ENCODE measurements at regions not wholly inside any gene's neighbourhood (a gene's known extent, or its start where the extent isn't known, plus 50 kb on each side); places are given as distances from the start of the nearest gene placed in this dataset.

GRCh38 chr5:155867522-155868088, 459.4 kb upstream of the SGCD start:
- Mint-ChIP-seq H3K4me3 (no peak overlapping the region), H3K4me1 (ENCODE audit: low read depth) (no peaks in the 10 kb centered on the region), H3K27me3 (peaks cover 4% of the 10 kb centered on the region), H3K27ac (no peak overlapping the region), H3K36me3 (no peaks in the 10 kb centered on the region), H3K9me3 (no peaks in the 10 kb centered on the region)
- POLR2A ChIA-PET: no interaction called here
- intact Hi-C loops (cut with micrococcal nuclease): no loop called here
- no peak for DNase-seq
- CTCF ChIA-PET: no interaction called here

- no peaks in the 10 kb centered on the region for H3K36me3 Mint-ChIP-seq
- no peak overlapping the region for H3K27ac Mint-ChIP-seq
- CTCF ChIA-PET: no interaction called here
- H3K9me3 Mint-ChIP-seq: no peaks in the 10 kb centered on the region
- H3K27me3 Mint-ChIP-seq: no peaks in the 10 kb centered on the region
- intact Hi-C loops (cut with micrococcal nuclease): no loop called here
- DNase-seq: no peak
- no peaks in the 10 kb centered on the region for H3K4me1 Mint-ChIP-seq (ENCODE audit: low read depth)
- POLR2A ChIA-PET: no interaction called here
- no peak overlapping the region for H3K4me3 Mint-ChIP-seq
These were observed 456.3 kb upstream of the SGCD start for GRCh38 chr5:155870636-155871035.

DNA sequence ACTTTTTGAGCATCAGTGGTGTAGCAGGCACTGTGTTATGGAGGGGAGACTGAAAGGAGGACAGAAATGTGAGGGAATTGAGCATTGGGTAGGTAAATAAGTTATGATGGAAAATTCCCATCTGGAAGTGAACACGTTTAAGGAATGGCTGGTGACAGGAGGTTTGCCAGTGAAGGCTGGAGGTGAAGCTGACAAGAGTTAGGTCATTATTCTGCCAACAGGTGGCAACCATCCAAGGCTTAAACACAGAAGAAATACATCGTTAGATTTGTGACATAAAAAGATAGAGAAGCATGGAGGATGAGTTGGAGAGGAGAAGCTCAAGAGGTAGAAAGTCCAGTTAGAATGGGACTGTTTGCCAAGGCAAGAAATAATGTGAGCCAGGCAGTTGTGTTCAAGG, 455.3 kb upstream of the SGCD start:
- H3K4me3 Mint-ChIP-seq: no peak overlapping the region
- no peaks in the 10 kb centered on the region for H3K36me3 Mint-ChIP-seq
- intact Hi-C loops (cut with micrococcal nuclease): no loop called here
- H3K27ac Mint-ChIP-seq: no peak overlapping the region
- DNase-seq: no peak
- ChIA-PET POLR2A (no interaction called here), CTCF (no interaction called here)
- no peaks in the 10 kb centered on the region for H3K4me1 Mint-ChIP-seq (ENCODE audit: low read depth)
- no peaks in the 10 kb centered on the region for H3K27me3 Mint-ChIP-seq
- no peaks in the 10 kb centered on the region for H3K9me3 Mint-ChIP-seq

- Mint-ChIP-seq H3K4me3 (no peak overlapping the region), H3K27me3 (no peaks in the 10 kb centered on the region), H3K36me3 (no peaks in the 10 kb centered on the region), H3K9me3 (no peaks in the 10 kb centered on the region), H3K4me1 (ENCODE audit: low read depth) (no peaks in the 10 kb centered on the region), H3K27ac (no peak overlapping the region)
- DNase-seq: no peak
- POLR2A ChIA-PET: no interaction called here
- intact Hi-C loops (cut with micrococcal nuclease): no loop called here
- CTCF ChIA-PET: no interaction called here
These were observed 454.2 kb upstream of the SGCD start for GRCh38 chr5:155872629-155873220.

- POLR2A ChIA-PET: no interaction called here
- CTCF ChIA-PET: no interaction called here
- H3K9me3 Mint-ChIP-seq: no peaks in the 10 kb centered on the region
- H3K27me3 Mint-ChIP-seq: peaks cover 3% of the 10 kb centered on the region
- no peak overlapping the region for H3K27ac Mint-ChIP-seq
- no peak overlapping the region for H3K4me3 Mint-ChIP-seq
- intact Hi-C loops (cut with micrococcal nuclease): no loop called here
- no peaks in the 10 kb centered on the region for H3K4me1 Mint-ChIP-seq (ENCODE audit: low read depth)
- H3K36me3 Mint-ChIP-seq: no peaks in the 10 kb centered on the region
- DNase-seq: no peak
These were observed 447.9 kb upstream of the SGCD start for GRCh38 chr5:155878991-155879575.

DNA sequence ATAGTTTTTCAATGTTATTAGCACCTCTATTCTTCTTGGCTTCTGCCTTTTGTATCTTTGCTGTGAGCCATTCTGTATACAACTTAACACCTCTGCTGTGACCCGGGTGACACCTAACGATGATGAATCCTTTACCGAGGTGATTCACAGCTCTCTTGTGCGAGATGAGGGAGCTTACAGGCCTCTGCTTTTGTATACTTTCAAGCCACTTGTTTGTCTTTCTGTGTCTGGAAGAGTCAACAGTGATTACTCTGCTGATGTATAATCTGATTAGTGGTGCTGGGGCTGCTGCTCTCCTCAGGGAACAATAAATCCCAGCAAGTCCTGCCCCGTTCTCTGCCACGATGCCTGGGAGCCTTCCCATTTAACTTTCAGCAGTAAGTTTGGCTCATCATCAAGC, 442.9 kb upstream of the SGCD start:
- POLR2A ChIA-PET: no interaction called here
- H3K4me1 Mint-ChIP-seq (ENCODE audit: low read depth): no peaks in the 10 kb centered on the region
- no peak overlapping the region for H3K27ac Mint-ChIP-seq
- intact Hi-C loops (cut with micrococcal nuclease): no loop called here
- H3K27me3 Mint-ChIP-seq: peaks cover 4% of the 10 kb centered on the region
- CTCF ChIA-PET: no interaction called here
- no peak overlapping the region for H3K4me3 Mint-ChIP-seq
- no peak for DNase-seq
- H3K36me3 Mint-ChIP-seq: no peaks in the 10 kb centered on the region
- H3K9me3 Mint-ChIP-seq: no peaks in the 10 kb centered on the region

DNA sequence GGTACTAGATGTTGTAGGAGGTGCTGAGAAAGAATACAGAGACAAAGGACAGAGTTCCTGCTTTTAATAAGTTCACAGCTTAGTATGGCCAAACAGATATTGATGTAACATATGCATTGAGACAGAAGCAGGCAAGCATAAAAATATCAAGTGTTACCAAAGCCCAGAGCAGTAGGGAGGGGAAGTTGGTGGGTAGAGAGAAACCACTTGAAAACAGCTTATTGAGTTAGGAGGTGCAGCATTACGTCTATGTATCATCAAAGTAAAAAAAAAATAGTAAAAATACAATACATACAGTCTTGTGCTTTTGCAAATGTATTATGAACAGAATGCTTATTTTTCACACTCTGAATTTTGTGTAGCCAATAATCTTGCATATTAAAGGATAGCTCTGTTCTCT, 441.8 kb upstream of the SGCD start:
- intact Hi-C loops (cut with micrococcal nuclease): no loop called here
- no peaks in the 10 kb centered on the region for H3K36me3 Mint-ChIP-seq
- no peak overlapping the region for H3K4me3 Mint-ChIP-seq
- H3K27me3 Mint-ChIP-seq: peaks cover 4% of the 10 kb centered on the region
- DNase-seq: no peak
- H3K9me3 Mint-ChIP-seq: no peaks in the 10 kb centered on the region
- ChIA-PET CTCF (no interaction called here), POLR2A (no interaction called here)
- H3K4me1 Mint-ChIP-seq (ENCODE audit: low read depth): no peaks in the 10 kb centered on the region
- H3K27ac Mint-ChIP-seq: no peak overlapping the region

GRCh38 chr5:155886311-155887031, 440.5 kb upstream of the SGCD start:
- POLR2A ChIA-PET: no interaction called here
- CTCF ChIA-PET: no interaction called here
- intact Hi-C loops (cut with micrococcal nuclease): no loop called here
- Mint-ChIP-seq H3K4me1 (ENCODE audit: low read depth) (no peaks in the 10 kb centered on the region), H3K9me3 (no peaks in the 10 kb centered on the region), H3K4me3 (no peak overlapping the region), H3K36me3 (no peaks in the 10 kb centered on the region), H3K27ac (no peak overlapping the region), H3K27me3 (peaks cover 2% of the 10 kb centered on the region)
- DNase-seq: no peak

DNA sequence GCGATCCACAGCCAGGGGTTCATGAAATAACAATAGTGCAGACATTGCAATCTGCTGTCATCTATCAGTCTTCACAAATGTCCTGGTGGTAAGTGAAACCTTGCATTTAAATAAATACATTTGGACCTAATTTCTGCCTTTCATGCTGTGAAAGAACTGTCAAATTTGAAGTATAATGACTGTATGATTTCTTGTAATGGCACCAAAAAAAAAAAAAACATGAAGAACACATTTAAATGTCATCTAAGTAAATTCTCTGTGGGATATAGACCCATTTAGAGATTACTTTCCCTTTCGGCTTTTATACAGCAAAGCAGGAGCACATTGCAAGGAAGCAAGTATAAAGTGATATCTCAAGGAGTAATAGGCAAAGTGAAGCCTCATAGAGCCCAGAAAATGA, 431.5 kb upstream of the SGCD start:
- CTCF ChIA-PET: no interaction called here
- intact Hi-C loops (cut with micrococcal nuclease): no loop called here
- POLR2A ChIA-PET: no interaction called here
- no peaks in the 10 kb centered on the region for H3K4me1 Mint-ChIP-seq (ENCODE audit: low read depth)
- no peak for DNase-seq
- H3K9me3 Mint-ChIP-seq: no peaks in the 10 kb centered on the region
- no peaks in the 10 kb centered on the region for H3K36me3 Mint-ChIP-seq
- no peaks in the 10 kb centered on the region for H3K27me3 Mint-ChIP-seq
- H3K27ac Mint-ChIP-seq: no peak overlapping the region
- no peak overlapping the region for H3K4me3 Mint-ChIP-seq

- DNase-seq: no peak
- POLR2A ChIA-PET: no interaction called here
- H3K4me3 Mint-ChIP-seq: no peak overlapping the region
- no peaks in the 10 kb centered on the region for H3K4me1 Mint-ChIP-seq (ENCODE audit: low read depth)
- intact Hi-C loops (cut with micrococcal nuclease): no loop called here
- H3K27ac Mint-ChIP-seq: no peak overlapping the region
- H3K27me3 Mint-ChIP-seq: no peaks in the 10 kb centered on the region
- no peaks in the 10 kb centered on the region for H3K36me3 Mint-ChIP-seq
- CTCF ChIA-PET: no interaction called here
- H3K9me3 Mint-ChIP-seq: no peaks in the 10 kb centered on the region
These were observed 429.2 kb upstream of the SGCD start for GRCh38 chr5:155897761-155898160.

DNA sequence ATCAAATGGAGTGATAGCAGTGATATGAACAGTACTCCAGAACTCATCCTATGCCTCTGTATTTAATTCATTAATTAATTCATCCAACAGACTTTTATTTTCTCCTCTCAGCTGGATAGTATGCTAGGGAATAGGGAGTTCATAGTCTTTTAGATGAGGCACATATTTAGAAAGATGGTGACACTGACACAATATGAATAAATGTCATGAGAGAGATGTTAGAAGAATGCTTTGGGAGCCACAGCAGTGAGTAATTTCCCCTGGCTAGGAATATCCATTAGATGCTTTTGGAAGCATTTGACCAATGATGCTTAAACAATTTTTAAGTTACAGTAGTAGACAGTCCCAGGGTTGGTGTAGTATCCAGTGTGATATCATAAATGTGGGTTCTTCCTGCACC, 428.7 kb upstream of the SGCD start:
- H3K9me3 Mint-ChIP-seq: no peaks in the 10 kb centered on the region
- no peak overlapping the region for H3K4me3 Mint-ChIP-seq
- ChIA-PET CTCF (no interaction called here), POLR2A (no interaction called here)
- H3K4me1 Mint-ChIP-seq (ENCODE audit: low read depth): no peaks in the 10 kb centered on the region
- intact Hi-C loops (cut with micrococcal nuclease): no loop called here
- no peak for DNase-seq
- H3K27ac Mint-ChIP-seq: no peak overlapping the region
- H3K36me3 Mint-ChIP-seq: no peaks in the 10 kb centered on the region
- H3K27me3 Mint-ChIP-seq: no peaks in the 10 kb centered on the region

- DNase-seq: no peak
- ChIA-PET POLR2A (no interaction called here), CTCF (no interaction called here)
- intact Hi-C loops (cut with micrococcal nuclease): no loop called here
- H3K27ac Mint-ChIP-seq: no peak overlapping the region
- H3K4me3 Mint-ChIP-seq: no peak overlapping the region
- no peaks in the 10 kb centered on the region for H3K36me3 Mint-ChIP-seq
- no peaks in the 10 kb centered on the region for H3K9me3 Mint-ChIP-seq
- H3K4me1 Mint-ChIP-seq (ENCODE audit: low read depth): no peaks in the 10 kb centered on the region
- H3K27me3 Mint-ChIP-seq: peaks cover 1% of the 10 kb centered on the region
These were observed 423.2 kb upstream of the SGCD start for GRCh38 chr5:155903791-155904190.

- CTCF ChIA-PET: no interaction called here
These were observed 421.6 kb upstream of the SGCD start for GRCh38 chr5:155905364-155905763.

More at GRCh38 chr5:155905364-155905763, 421.6 kb upstream of the SGCD start:
- POLR2A ChIA-PET: no interaction called here
- no peak for DNase-seq
- intact Hi-C loops (cut with micrococcal nuclease): no loop called here
- Mint-ChIP-seq H3K9me3 (no peaks in the 10 kb centered on the region), H3K4me3 (no peak overlapping the region), H3K27me3 (peaks cover 1% of the 10 kb centered on the region), H3K4me1 (ENCODE audit: low read depth) (no peaks in the 10 kb centered on the region), H3K36me3 (no peaks in the 10 kb centered on the region), H3K27ac (no peak overlapping the region)

Data from activated CD4-positive, alpha-beta memory T cell treated with anti-CD3 and anti-CD28 coated beads for 36 hours (primary cell).